ENCODE measurements at regions not wholly inside any gene's neighbourhood (a gene's known extent, or its start where the extent isn't known, plus 50 kb on each side); places are given as distances from the start of the nearest gene placed in this dataset.
"Not testable (repeated sequence)": the region's sequence is repeated elsewhere in the genome, so short reads cannot be mapped to it uniquely, and the experiment has no call there.

GRCh38 chr6:103326760-103327757 is 1532.7 kb downstream of the HACE1 start:
- Histone ChIP-seq H3F3A (ENCODE audit: insufficient read depth, low read length) (no peaks in the 10 kb centered on the region), H3K4me2 (ENCODE audit: low read length) (no peak overlapping the region), H3K4me3 (ENCODE audit: low read depth, low read length, poor library complexity, severe bottlenecking) (no peak overlapping the region), H3K9me2 (ENCODE audit: low read depth, low read length) (no peaks in the 10 kb centered on the region), H3K4me1 (ENCODE audit: insufficient read depth, low read length, severe bottlenecking) (no peaks in the 10 kb centered on the region), H3K9me3 (ENCODE audit: low read length) (no peaks in the 10 kb centered on the region), H3K27me3 (ENCODE audit: insufficient read depth, low read length) (no peaks in the 10 kb centered on the region), H4K20me1 (ENCODE audit: insufficient read depth, low read length) (no peaks in the 10 kb centered on the region), H2AFZ (ENCODE audit: low read length) (no peak overlapping the region), H3K36me3 (ENCODE audit: insufficient read depth, low read length) (no peaks in the 10 kb centered on the region), H3K27ac (ENCODE audit: low read depth, low read length, poor library complexity, severe bottlenecking) (no peak overlapping the region), H3K9ac (ENCODE audit: low read length) (no peak overlapping the region), H3K79me2 (ENCODE audit: insufficient read depth, low read length) (no peaks in the 10 kb centered on the region)
- TF ChIP-seq CTCF (IDR thresholded peaks at IDR 0.05; ENCODE audit: low read length) (no peak), EZH2 (IDR thresholded peaks at IDR 0.05; ENCODE audit: borderline replicate concordance, low read length) (no peak)

GRCh38 chr6:103313432-103313831 is 1546.3 kb downstream of the HACE1 start:
- no peaks in the 10 kb centered on the region for H3K9me2 ChIP-seq (ENCODE audit: low read depth, low read length)
- TF ChIP-seq EZH2 (IDR thresholded peaks at IDR 0.05; ENCODE audit: borderline replicate concordance, low read length): no peak
- no peak for TF ChIP-seq CTCF (IDR thresholded peaks at IDR 0.05; ENCODE audit: low read length)
- H4K20me1 ChIP-seq (ENCODE audit: insufficient read depth, low read length): no peaks in the 10 kb centered on the region
- no peak overlapping the region for H2AFZ ChIP-seq (ENCODE audit: low read length)
- no peak overlapping the region for H3K4me2 ChIP-seq (ENCODE audit: low read length)
- H3K27ac ChIP-seq (ENCODE audit: low read depth, low read length, poor library complexity, severe bottlenecking): no peak overlapping the region
- H3K9me3 ChIP-seq (ENCODE audit: low read length): no peaks in the 10 kb centered on the region
- no peaks in the 10 kb centered on the region for H3F3A ChIP-seq (ENCODE audit: insufficient read depth, low read length)
- H3K27me3 ChIP-seq (ENCODE audit: insufficient read depth, low read length): no peaks in the 10 kb centered on the region
- H3K36me3 ChIP-seq (ENCODE audit: insufficient read depth, low read length): no peaks in the 10 kb centered on the region
- no peak overlapping the region for H3K9ac ChIP-seq (ENCODE audit: low read length)
- no peaks in the 10 kb centered on the region for H3K4me1 ChIP-seq (ENCODE audit: insufficient read depth, low read length, severe bottlenecking)
- no peaks in the 10 kb centered on the region for H3K79me2 ChIP-seq (ENCODE audit: insufficient read depth, low read length)
- H3K4me3 ChIP-seq (ENCODE audit: low read depth, low read length, poor library complexity, severe bottlenecking): no peak overlapping the region

- not testable (repeated sequence) for H3K9me2 ChIP-seq (ENCODE audit: low read depth, low read length); H3K27me3 ChIP-seq (ENCODE audit: insufficient read depth, low read length); H3F3A ChIP-seq (ENCODE audit: insufficient read depth, low read length); H3K9me3 ChIP-seq (ENCODE audit: low read length); H3K36me3 ChIP-seq (ENCODE audit: insufficient read depth, low read length); H3K27ac ChIP-seq (ENCODE audit: low read depth, low read length, poor library complexity, severe bottlenecking); H3K9ac ChIP-seq (ENCODE audit: low read length); H3K4me2 ChIP-seq (ENCODE audit: low read length); H4K20me1 ChIP-seq (ENCODE audit: insufficient read depth, low read length); H2AFZ ChIP-seq (ENCODE audit: low read length); H3K4me3 ChIP-seq (ENCODE audit: low read depth, low read length, poor library complexity, severe bottlenecking); H3K4me1 ChIP-seq (ENCODE audit: insufficient read depth, low read length, severe bottlenecking); H3K79me2 ChIP-seq (ENCODE audit: insufficient read depth, low read length)
Observed at GRCh38 chr6:103294376-103294775, 1565.3 kb downstream of the HACE1 start.

GRCh38 chr6:103284835-103285234 is 1574.9 kb downstream of the HACE1 start:
- Histone ChIP-seq H3K9me3 (ENCODE audit: low read length) (no peaks in the 10 kb centered on the region), H3F3A (ENCODE audit: insufficient read depth, low read length) (no peaks in the 10 kb centered on the region), H3K27ac (ENCODE audit: low read depth, low read length, poor library complexity, severe bottlenecking) (no peak overlapping the region), H3K79me2 (ENCODE audit: insufficient read depth, low read length) (no peaks in the 10 kb centered on the region), H2AFZ (ENCODE audit: low read length) (no peak overlapping the region), H3K9me2 (ENCODE audit: low read depth, low read length) (no peaks in the 10 kb centered on the region), H3K4me2 (ENCODE audit: low read length) (no peak overlapping the region), H3K4me3 (ENCODE audit: low read depth, low read length, poor library complexity, severe bottlenecking) (no peak overlapping the region), H3K9ac (ENCODE audit: low read length) (no peak overlapping the region), H3K36me3 (ENCODE audit: insufficient read depth, low read length) (no peaks in the 10 kb centered on the region), H3K4me1 (ENCODE audit: insufficient read depth, low read length, severe bottlenecking) (no peaks in the 10 kb centered on the region), H3K27me3 (ENCODE audit: insufficient read depth, low read length) (no peaks in the 10 kb centered on the region), H4K20me1 (ENCODE audit: insufficient read depth, low read length) (no peaks in the 10 kb centered on the region)
- TF ChIP-seq EZH2 (IDR thresholded peaks at IDR 0.05; ENCODE audit: borderline replicate concordance, low read length) (no peak), CTCF (IDR thresholded peaks at IDR 0.05; ENCODE audit: low read length) (no peak)

Data from OCI-LY1 (cell line).